GM19043 (cell line): ENCODE measurements at regions not wholly inside any gene's neighbourhood (a gene's known extent, or its start where the extent isn't known, plus 50 kb on each side); places are given as distances from the start of the nearest gene placed in this dataset.
"Not testable (repeated sequence)": the region's sequence is repeated elsewhere in the genome, so short reads cannot be mapped to it uniquely, and the experiment has no call there.

Experiments
- ATAC-seq: cut with Tn5 transposase; IDR thresholded peaks from one replicate; pipeline ENCODE4 v1.9.1; 2021; ENCODE audit warnings: low read depth; ENCODE audit not compliant: unreplicated experiment

GRCh38 chr21:25489673-25490072, 117.6 kb downstream of the MRPL39 start:
- no peak for ATAC-seq

DNA sequence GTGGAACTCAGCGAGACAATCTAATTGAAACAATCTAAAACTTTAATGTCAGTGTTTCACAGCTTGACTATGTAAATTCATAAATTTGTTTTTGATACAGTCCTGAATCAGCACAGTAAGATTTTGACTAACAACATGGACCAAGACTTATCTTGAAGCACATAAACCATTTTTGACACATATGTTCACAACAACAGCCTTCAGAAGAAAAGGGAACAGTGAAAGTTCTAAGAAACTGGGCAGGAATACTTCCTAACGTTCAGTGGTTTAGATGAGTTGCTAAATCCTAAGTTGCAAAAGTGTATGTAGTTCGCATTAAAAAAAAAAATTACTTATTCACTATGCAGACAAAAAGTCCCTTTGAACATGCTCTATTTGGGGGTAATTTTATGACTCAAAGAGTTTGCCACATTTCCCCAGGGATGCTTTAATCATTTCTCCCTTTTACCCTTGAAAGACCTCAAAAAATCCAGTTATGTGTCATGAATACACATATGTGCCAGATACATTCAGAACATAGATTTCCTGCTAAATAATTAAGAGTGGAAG, 120.2 kb downstream of the MRPL39 start:
- peak; percentile 55 for ATAC-seq

DNA sequence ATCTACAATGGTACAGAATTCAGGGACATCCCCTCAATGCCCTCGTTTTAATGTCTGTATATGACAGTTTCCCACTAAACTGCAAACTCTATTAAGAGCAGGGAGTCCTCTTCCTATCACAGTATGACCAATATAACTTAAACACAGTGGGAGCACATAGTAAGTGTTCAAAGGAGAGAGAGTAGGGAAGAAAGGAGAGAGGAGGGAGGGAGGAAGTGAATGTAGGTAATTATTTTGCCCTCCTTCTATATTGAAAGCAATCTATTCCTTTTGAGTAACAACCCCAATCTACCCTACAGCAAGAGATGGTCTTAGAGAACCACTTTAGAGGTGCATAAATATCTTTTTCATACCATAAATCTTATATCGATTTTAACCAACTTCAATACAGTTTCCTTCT, 121.4 kb downstream of the MRPL39 start:
- no peak for ATAC-seq

- ATAC-seq = no peak
Measured at GRCh38 chr21:25467896-25468295, 139.4 kb downstream of the MRPL39 start.

DNA sequence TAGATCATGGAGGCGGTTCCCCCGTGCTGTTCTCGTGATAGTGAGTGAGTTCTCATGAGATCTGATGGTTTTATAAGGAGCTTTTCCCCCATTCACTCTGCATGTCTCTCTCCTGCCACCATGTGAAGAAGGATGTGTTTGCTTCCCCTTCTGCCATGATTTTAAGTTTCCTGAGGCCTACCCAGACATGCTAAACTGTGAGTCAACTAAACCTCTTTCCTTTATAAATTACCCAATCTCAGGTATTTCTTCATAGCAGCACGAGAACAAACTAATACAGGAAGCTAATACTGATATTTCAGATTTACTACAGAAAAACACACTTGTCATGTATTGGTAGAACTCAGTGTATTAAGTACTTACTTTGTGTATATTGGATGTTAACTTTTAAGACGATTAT, 140.2 kb downstream of the MRPL39 start:
- not testable (repeated sequence) for ATAC-seq

- no peak for ATAC-seq
Measured at GRCh38 chr21:25466470-25466869, 140.8 kb downstream of the MRPL39 start.

GRCh38 chr21:25465263-25465662, 142.0 kb downstream of the MRPL39 start:
- ATAC-seq = no peak

DNA sequence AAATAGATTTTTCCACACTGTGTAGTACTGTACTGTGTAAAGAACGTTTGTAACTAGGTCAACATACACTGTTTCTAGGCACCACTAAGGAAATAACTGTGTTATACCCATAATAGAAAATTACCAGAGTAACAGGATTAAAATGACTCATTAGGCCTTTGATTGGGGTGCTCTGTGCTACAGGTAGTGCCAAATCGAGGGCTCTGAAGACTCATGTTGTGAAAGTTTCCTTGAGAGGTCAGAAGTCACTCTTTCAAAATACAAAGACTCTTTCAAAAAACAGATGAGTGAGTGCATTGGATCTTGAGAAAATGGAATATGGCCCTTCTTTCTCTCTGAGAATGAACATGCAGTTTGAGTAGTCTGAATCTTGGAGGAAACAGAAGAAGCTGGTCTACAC, 143.0 kb downstream of the MRPL39 start:
- peak; percentile 40 for ATAC-seq

GRCh38 chr21:25462517-25462971, 144.7 kb downstream of the MRPL39 start:
- ATAC-seq = peak; percentile 53

DNA sequence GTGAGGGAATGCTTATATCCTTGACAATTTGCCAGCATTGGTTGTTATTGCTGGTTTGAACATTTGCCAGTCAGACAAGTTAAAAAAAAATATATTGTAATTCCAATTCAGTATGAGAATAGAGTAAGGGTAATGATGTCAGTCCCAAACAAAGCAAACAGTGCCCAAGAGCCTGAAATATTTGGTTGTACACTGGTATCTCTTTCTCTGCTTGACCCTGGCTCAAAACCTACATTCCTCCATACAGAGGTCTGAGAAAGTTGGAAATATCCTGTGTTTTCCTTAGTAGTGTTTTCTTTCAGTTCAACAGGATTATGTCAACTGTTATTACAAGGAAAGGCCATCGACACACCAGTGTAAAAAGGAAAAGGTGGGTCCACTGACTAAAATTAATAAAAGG, 145.6 kb downstream of the MRPL39 start:
- no peak for ATAC-seq

DNA sequence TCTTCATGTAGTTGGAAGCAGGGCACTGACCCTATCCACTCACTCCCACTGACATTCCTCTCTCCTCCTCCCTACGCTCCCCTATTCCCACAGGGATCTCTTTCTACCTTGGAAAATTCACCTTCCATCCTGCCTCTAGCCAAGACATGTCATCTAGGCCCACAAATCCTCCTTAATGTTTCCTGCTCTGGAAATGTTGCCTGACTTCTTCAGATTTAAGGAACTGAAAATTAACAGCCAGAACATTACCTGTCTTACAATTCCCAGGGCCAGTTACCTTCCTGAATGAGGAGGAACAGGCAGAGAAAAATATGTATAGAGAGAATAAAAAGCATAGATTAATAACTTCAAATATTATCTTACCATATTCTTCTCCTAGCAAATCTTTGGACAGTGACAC, 147.3 kb downstream of the MRPL39 start:
- ATAC-seq = no peak

DNA sequence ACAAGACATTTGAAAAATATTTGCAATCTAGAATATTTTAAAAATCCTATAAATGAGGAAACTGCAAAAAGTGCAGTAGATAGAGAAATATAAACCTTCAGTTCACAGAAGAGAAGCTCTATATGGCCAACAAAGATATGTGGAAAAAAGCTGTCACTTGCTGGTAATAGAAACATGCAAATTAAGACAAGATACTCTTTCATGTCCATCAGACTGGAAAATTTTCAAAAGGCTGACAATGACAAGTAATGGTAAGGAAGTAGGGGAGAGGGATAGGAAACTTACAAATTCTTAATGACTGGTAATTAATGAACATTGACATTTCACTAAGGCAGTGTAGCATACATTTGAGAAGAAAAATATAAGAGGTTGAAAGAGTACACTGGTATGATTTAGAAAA, 147.9 kb downstream of the MRPL39 start:
- no peak for ATAC-seq

DNA sequence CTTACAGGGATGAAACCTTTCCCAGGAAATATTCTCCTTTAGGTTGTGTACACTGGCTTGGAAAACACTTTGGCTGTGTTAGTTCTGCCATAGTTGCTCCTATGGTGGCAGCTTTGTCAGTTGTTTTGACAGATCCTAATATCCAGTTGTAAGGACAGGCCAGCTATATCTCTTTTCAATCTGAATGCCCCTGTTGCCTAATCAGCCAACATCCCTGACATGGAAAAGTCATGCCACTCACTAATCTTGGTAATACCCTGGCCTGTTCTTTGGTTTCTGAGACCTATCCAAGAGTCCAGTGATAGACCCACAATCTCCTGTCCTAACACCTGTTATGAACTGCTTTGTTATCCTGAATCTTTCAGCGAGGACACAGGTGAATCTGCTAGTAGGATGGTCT, 148.8 kb downstream of the MRPL39 start:
- no peak for ATAC-seq

DNA sequence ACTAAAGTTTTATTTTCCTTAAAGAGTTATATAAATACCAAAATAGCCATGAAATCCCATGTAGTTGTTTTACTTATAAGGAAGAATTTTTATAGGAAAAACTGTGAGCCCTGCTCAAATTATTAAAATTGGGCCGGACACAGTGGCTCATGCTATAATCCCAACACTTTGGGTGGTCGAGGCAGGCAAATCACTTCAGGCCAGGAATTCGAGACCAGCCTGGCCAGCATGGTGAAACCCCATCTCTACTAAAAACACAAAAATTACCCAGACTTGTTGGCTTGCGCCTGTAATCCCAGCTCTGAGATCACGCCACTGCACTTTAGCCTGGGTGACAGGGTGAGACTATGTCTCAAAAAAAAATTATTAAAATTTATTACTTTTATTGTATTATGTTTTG, 149.3 kb downstream of the MRPL39 start:
- ATAC-seq = no peak

DNA sequence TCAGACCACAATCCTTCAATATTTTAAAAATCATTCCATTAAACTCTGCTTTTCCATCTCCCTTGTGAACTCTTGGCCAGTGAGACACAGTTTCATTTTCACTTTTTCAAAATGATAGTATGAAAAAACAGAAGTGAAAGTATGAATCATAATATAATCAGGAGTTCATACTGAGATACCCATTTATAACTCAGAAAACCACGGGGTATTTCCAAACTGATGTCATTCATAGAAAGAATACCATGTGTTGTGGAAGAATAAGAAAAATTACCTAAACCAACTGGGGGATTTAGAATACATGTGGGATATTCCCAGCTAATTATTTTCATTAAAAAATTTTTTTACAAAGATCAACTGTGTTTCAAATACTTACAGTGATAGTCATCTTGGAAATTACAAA, 149.9 kb downstream of the MRPL39 start:
- peak; percentile 62 for ATAC-seq

- no peak for ATAC-seq
Measured at GRCh38 chr21:25456672-25457071, 150.6 kb downstream of the MRPL39 start.

GRCh38 chr21:25453524-25453923, 153.8 kb downstream of the MRPL39 start:
- ATAC-seq = no peak

- no peak for ATAC-seq
Measured at GRCh38 chr21:25449950-25450349, 157.3 kb downstream of the MRPL39 start.

DNA sequence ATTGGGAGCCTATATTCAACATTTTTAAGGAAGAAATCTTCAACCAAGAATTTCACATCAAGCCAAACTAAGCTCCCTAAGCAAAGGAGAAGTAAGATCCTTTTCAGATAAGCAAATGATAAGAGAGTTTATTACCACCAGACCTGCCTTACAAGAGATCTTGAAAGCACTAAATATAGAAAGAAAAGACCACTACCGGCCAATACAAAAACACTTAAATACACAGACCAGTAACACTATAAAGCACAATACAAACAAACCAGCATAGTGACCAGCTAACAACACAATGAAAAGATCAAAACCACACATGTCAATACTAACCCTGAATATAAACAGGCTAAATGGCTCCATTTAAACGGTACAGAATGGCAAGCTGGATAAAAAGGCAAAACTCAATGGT, 165.4 kb downstream of the MRPL39 start:
- ATAC-seq = no peak

DNA sequence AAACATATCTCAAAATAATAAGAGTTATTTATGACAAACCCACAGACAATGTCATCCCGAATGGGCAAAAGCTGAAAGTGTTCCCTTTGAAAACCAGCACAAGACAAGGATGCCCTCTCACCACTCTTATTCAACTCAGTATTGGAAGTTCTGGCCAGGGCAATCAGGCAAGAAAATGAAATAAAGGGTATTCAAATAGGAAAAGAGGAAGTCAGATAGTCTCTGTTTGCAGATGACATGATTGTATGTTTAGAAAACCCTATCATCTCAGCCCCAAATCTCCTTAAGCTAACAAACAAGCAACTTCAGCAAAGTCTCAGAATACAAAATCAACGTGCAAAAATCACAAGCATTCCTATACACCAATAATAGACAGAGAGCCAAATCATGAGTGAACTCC, 169.8 kb downstream of the MRPL39 start:
- not testable (repeated sequence) for ATAC-seq

- peak; percentile 42 for ATAC-seq
Measured at GRCh38 chr21:25428537-25428936, 178.7 kb downstream of the MRPL39 start.

- no peak for ATAC-seq
Measured at GRCh38 chr21:25427828-25428227, 179.5 kb downstream of the MRPL39 start.

- no peak for ATAC-seq
Measured at GRCh38 chr21:25426580-25426979, 180.7 kb downstream of the MRPL39 start.
